GM18867 (cell line): ENCODE measurements at regions not wholly inside any gene's neighbourhood (a gene's known extent, or its start where the extent isn't known, plus 50 kb on each side); places are given as distances from the start of the nearest gene placed in this dataset.
"Not testable (repeated sequence)": the region's sequence is repeated elsewhere in the genome, so short reads cannot be mapped to it uniquely, and the experiment has no call there.

Source experiments
- ATAC-seq: cut with Tn5 transposase; IDR thresholded peaks from one replicate; pipeline ENCODE4 v1.9.1; 2021; ENCODE audit warnings: mild to moderate bottlenecking, moderate library complexity; ENCODE audit not compliant: unreplicated experiment

DNA sequence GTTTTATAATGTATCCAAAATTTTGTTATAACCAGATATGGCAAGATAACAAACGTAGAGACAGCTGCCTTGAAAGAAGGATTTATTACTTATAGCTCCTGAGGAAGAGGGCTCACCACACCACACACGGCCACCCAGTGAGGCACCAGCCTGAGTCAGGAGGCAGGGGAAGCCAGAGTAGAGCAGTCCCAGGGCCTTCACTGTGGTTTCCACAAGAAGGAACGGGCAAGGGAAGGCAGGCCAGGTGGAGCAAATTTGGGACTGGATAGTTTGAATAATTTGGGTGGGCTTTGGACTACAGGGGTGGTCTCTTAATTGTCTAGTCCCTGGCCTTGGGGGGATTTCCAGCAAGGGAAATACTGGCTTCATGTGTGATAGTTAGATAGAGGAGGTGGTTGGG is 72.5 kb downstream of the RRAGC start:
- no peak for ATAC-seq

DNA sequence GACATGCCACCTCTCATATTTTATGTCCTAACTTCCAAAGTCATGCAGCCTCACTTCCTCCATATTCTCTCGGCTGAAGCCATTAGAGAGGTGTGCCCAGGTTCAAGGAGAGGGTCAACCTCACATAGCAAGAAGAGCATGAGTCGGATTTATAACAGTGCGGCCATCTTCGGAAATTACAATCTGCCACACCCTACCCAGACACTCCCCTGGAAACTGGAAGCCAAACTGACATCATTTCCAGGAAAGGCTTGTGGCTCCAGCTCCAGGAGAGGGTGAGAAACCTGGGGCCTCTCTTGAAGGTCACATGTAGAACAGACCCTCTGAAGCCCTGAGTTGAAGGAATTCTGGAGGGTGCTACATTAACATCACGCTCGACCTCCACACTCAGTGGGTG is 73.5 kb downstream of the RRAGC start:
- ATAC-seq: no peak

DNA sequence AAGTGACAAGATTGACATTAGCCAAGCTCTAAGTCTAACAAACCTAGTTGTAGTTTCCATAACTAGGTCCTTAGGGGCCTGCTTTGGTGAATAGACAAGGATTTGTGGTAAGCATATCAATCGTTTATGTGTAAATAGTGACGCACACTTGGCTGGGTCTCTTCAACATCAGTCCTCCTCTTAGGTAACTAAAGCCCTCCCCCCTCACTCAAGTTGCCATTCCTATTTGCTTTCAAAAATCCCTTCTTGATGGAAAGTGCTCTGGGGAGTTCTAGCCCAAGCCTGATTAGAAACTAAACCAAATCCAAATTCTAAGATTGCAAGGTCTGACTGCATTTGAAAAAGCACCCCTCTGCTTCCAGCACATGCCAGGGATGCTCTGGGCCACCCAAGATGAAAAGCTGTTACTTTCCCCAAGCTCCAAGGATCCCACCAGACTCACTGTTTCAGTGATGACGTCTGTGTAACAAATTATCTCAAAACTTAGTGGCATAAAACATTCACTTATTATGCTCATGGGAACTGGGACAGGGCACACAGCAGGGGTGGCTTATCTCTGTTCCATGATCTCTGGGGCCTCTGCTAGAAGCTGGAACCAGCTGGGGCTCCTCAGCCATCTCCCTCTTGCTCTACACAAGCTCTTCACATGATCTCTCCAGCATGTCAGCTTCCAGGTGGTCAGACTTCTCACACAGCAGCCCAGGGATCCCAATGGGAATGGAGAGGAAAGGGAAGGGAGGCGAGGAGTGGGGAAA is 74.1 kb downstream of the RRAGC start:
- no peak for ATAC-seq

DNA sequence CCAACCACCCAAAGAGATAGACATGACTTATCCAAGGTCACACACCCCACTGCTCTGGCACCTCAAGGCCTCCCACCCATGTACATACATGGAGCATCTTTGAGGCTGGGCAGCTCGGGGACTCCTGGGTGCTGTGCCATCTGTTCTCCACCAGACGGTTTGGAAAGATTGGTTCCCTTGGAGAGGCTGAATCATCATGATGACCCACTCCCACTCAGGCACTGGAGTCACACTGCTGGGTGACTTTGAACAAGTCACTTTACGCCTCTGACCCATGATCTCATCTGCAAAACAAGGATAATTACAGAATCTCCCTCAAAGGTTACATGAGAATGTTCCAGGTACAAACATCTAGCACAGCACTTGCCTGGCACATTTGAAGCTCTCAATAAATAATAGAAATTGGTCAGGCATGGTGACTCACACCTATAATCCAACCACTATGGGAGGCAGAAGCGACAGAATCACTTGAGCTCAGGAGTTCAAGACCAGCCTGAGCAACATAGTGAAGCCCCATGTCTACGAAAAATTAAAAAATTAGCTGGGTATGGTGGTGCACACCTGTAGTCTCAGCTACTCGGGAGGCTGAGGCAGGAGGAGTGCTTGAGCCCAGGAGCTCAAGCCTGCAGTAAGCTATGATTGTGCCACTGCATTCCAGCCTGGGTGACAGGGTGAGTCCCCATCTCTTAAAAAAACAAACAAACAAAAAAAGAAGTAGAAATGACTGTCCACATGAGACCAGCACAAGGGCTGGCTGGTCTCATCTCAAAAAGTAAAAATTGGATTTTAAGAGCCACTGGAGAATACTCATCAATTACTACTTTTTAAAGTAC is 74.9 kb downstream of the RRAGC start:
- ATAC-seq: no peak

DNA sequence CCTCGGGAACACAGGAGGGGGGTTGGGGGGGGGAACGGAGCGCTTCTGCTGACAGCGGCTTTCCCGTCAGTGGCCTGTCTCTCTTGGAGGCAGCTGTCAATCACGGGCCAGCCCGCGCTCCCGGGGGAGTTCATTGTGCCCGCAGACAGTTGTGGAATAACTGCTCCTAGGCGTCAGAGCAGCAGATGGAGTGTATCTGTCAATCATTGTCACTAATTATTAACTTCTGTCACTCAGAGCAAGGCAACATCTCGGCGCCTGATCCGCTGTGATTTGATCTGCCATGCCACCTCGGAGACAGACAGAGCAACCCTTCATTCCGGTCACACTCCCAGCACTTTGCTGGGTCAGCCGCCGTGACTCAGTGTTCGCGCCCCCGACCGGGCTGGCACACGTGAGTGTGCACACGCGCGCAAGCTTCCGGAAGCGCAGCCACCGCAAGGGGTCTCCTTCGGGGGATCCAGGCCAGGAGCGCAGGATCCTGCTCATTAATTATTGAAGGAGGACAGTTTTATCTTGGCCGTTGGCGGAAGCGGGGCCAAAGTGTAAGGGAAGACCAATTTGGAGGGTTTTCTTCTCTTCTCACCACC is 75.8 kb downstream of the RRAGC start:
- no peak for ATAC-seq

DNA sequence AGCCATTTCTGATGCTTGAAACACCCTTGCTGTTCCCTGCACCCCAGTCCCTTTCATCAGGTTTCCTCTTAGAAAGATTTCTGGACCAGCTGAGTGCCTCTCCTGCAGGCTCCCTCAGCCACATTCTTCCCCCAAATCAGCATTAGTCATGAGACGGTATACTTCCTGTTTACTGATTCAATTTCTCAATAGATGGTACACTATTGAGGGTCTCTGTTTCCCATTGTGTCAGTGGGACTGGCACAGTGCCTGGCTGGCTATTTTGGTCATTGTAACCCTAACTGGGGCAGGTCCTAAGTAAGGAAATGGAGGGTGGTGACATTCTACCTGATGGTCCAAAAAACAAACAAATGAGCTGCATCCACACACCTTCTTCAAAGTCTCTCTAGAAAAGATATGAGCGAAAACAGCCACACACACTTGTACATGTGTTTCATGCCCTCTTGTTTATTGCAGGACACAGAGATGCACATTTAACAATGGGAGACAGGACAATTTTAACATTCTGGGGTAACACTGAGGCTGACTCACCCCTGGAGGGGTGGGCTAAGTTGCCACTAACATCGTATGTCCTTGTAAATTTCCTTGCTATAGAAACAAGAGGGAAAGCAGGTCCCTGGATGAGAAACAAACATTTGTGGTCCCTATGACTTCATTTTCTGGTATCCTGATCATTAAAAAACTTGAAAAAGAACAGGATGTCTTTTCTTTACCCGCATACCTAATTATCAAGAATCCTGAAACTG is 77.5 kb downstream of the RRAGC start:
- no peak for ATAC-seq

DNA sequence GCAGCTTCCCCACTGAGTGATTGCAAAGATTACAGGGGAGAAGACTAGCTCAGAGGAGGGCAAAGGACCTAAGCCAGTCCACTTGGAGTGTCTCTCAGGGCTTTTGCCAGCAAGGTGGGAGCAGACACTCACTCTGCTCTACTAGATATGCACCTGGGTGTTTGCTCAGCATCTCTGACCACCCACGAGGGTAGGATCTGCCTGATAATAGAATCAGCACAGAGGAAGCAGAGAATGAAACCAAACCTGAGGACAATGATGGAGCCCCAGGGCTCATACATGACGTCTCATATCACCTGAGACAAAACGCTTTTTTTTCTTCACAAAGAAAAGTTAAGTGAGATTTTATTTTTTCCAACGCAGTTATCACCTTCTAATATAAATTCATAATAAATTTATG is 79.4 kb downstream of the RRAGC start:
- no peak for ATAC-seq

DNA sequence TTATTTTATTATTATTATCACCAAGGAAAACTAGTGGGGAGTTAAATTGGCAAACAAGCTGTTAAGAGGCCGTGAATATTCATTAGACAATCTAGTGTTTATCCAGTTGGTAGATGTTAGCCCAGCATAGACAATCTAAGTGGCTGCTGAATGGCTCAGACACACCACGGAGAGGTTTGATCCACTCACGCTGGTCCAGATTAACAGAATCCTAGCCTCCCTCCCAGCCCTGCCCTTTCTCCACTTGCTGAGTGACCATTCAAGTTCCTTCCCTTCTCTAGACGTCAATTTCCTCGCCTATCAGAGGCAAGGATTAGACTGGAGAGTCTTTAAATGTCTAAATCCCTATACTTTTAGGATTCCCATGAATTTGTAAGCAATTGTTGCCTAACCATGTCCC is 80.1 kb downstream of the RRAGC start:
- ATAC-seq: no peak

DNA sequence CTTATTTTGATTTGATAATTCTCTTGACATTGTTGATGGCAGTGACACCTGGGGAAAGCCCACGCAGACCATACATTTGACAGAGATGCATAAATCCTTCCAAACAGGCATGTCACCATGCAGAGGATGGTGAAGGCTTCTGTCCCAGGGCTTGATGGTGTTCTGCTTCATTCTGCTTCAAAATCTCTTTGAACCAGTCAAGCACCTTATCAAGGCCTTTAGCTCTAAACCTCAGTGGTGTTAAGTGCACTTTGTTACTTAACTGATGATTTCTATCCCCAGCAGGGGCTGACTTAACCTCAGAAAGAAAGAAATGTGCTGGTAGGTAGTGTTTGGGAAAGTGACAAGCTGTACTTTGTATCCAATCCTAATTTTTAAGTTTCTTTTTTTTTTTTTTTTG is 81.1 kb downstream of the RRAGC start:
- no peak for ATAC-seq

DNA sequence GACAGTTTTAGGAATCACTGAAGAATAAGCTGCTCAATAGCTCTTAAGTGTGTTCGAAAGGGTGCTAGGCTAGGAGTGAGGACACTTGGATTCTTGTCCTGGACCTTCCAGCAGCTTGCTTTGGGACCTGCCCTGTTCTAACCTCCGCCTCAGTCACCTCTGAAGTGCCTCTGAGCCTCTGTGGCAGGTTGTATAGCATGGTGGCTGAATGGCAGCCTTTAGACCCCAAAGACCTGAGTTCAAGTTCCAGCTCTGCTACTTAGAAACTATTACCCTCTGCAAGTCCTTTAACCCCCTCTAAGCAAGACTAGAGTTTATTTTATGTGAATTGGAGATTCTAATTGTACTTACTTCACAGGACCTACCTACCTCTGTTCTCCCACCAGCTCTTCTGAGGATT is 81.5 kb downstream of the RRAGC start:
- ATAC-seq: no peak

DNA sequence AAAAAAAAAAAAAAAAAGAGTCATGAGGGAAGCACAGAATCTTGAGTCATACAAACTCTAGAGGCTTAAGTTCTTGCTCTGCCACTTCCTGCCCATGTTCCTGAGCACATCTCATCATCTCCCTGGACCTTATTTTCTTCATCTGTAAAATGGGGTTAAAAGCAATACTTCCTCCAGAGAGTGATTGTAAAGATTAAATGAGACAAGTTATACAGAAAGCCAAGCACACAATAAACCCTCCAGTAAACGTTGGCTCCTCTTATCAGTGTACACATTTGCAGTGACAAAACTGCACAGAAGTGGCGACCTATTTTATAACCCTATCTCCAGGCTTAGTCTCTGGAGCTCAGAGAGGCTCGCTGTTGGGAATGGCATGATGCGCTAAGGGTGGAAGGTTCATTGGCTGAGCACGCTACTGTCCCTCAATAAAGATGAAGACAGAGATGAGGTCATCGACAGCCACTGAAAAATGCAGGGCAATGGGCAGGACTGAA is 82.1 kb downstream of the RRAGC start:
- no peak for ATAC-seq

DNA sequence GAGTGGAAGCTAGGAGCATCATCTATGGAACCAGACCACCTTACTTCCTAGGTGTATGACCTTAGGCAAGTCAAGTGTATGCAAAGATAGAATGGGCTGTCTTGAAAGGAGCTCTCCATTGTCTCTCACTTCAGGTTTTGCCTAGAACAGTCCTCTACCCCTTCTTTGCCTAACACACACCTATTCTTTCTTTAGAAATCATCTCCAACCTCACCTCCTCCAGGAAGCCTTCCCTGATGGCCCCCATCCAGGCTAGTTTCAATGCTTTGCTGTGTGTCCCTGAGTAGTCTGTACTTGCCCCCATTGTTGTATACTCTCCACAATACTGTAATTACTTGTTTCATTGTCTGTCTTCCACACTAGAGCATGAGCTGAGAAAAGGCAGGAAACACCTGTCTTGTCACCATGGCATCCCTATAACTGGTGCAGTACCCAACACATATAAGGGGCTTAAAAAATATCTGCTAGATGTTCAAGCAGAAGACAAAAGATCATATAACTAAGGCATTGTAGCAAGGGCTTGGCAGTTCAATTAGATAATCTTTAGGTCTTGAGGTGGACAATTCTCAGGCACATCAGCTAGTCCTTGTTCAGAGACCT is 83.0 kb downstream of the RRAGC start:
- ATAC-seq: no peak

DNA sequence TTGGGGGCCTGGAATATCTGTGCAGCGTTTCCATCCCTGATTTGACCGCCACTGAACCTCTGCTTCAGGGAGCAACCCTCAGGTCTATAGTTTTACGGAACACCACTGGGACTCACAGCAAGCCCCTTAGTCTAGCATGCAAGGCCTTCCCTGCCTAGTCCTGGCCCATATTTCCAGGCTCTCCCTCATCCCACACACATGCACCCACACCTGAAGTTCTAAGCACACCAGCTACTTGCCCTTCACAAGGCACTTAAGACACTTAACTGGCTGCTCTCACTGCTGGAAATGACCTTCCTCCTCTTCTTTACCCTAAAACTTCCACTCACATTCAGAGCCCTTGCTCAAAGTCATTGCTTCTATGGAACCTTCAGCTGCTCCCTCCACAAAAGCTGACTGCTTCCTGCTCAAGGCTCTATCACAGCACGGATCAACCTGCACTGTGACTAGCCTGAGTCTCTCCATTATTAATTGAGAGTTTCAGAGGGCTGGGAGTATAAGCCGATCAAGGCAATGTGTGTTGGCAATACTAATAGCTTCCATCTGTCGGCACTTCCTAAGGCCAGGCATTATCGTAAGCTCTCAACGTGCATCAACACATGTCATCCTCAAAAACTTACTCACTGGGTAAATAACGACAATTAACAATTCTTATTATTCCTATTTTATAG is 84.3 kb downstream of the RRAGC start:
- ATAC-seq: no peak

DNA sequence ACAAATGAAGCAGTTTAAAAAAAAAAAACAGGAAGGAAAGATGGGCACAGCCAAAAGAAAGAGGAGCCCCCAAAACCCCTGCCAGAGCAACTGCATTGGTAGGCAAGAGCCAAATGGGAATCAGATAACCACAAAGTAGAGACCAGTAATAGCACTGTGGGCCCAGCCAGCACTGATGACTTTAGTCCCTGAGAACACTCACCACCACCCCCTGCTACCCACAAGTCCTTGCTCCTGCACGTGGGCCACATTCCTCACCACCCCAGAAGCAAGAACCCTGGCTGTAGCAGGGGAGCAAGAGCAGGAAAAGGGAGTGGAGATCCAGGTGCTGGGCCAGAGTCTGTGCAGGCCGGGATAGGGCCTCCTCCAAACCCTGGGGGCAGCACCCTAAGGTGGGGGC is 86.1 kb downstream of the RRAGC start:
- ATAC-seq: no peak

DNA sequence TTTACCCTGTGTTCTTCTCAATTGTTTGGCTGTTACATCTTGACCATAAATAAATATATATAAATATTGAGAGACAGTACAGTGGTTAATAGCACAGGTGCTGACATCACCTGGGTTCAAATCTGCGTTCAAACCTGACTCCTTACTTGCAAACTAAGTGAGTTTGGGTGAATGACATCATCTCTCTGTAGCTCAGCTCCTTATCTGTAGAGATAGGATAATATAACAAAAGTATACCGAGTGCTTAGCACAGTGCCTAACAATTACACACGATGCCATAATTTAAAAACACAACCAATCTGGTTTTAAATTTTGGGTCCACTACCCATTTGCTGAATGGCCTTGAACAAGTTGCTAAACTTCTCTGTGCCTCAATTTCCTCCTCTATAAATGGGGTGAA is 86.6 kb downstream of the RRAGC start:
- ATAC-seq: no peak

DNA sequence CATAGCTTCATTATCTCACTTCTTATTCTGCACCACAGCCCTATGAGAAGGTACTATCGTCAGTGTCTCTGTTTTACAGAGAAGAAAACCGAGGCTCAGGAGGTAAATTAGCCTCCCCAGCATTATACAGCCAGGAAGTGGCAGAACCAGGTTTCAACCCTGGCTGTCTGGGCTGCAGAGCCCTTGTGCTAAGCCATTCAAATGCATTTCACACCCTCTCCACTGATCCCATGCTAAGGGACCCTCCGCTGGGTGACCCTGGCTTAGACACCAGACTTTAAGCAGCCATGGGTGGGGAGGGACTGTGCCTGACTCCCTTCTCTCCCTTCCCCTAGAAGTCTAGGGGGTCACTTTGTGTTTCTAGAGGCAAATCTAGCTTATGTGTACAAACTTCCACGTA is 87.5 kb downstream of the RRAGC start:
- no peak for ATAC-seq

DNA sequence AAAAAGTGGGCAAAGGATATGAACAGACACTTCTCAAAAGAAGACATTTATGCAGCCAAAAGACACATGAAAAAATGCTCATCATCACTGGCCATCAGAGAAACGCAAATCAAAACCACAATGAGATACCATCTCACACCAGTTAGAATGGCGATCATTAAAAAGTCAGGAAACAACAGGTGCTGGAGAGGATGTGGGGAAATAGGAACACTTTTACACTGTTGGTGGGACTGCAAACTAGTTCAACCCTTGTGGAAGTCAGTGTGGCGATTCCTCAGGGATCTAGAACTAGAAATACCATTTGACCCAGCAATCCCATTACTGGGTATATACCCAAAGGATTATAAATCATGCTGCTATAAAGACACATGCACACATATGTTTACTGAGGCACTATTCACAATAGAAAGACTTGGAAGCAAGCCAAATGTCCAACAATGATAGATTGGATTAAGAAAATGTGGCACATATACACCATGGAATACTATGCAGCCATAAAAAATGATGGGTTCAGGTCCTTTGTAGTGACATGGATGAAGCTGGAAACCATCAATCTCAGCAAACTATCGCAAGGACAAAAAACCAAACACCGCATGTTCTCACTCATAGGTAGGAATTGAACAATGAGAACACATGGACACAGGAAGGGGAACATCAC is 88.9 kb downstream of the RRAGC start:
- ATAC-seq: not testable (repeated sequence)

DNA sequence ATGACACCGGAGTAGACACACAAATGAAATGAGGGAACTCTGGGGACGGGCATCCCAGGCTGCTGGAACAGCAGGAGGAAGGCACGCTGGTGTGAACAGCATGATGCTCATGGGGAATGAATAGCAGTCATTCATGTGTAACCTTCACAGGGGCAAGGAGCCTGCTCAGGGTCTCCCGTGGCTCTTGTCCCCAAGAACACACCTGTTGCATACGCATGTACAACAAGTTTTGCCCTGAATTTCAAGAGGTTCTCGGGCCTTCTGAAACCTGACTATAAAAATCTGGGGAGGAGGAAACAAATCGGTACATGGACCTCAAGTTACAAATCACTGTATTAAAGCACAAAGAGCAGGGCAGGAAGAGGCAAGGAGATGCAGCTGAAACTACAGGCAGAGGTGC is 93.4 kb downstream of the RRAGC start:
- ATAC-seq: no peak

DNA sequence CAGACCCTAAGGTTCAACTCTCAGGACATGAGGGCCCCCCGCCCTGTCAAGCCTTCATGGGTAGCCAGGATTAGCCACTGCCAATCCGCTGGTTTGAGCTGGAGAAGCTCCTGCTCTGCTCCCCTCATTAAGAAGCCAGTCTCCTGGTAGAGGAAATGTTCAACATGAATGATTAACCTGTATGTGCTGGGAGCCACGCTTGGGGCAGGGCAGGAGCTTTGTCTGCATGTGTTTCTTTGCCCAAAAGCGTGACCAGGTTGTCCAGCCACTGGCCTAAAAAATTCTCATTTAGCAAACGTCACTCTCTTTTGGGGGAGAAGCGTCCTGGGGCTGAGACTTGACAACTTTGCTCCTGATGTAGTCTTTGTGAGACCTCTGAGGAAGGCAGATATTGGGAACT is 96.5 kb downstream of the RRAGC start:
- no peak for ATAC-seq

DNA sequence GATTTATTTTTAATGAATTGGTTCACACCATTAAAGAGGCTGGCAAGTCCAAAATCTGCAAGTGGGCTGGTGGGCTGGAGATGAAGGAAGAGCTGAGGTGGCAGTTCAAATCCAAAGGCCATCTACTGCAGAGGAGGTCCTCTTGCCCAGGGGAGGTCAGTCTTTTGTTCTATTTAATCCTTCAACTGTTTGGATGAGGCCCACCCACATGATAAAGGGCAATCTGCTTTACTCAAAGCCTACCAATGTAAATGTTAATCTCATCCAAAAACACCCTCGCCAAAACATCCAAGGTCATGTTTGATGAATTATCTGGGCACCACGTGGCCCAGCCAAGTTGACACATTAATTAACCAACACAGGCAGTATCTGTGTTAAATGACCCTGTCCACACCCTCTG is 99.0 kb downstream of the RRAGC start:
- no peak for ATAC-seq
